Panc1 (cell line): ENCODE measurements at regions not wholly inside any gene's neighbourhood (a gene's known extent, or its start where the extent isn't known, plus 50 kb on each side); places are given as distances from the start of the nearest gene placed in this dataset.

ENCODE experiments used
- ATAC-seq: fragments of 200-7000 bp; cut with Tn5 transposase; 2 replicates; pipeline ENCODE4 v1.9.1; 2020; ENCODE audit warnings: mild to moderate bottlenecking, moderate library complexity
- BruUV-seq: library from RNA; stranded (reverse); fragments of 400-500 nt; replicated peaks from 2 replicates; lab custom pipeline; 2021; lab: Mats Ljungman, UMichigan
- CTCF ChIA-PET: fragments of 300-600 bp; sonication (Branson Sonifier 250); formaldehyde crosslinking; loops from one replicate; lab custom pipeline; 2022; ENCODE audit warnings: antibody characterized with exemption; lab: Charles Lee
- POLR2A ChIA-PET: fragments of 300-600 bp; sonication (Branson Sonifier 250); formaldehyde crosslinking; loops from one replicate; lab custom pipeline; 2022; ENCODE audit warnings: antibody characterized with exemption; lab: Charles Lee
- DNase-seq: peaks from one replicate; pipeline ENCODE4 v3.0.0-alpha.2; 2010; ENCODE audit warnings: low read depth, low spot score
- H3K27ac ChIP-seq: 2 replicates; pipeline ENCODE4 v1.5.1; 2011; ENCODE audit warnings: mild to moderate bottlenecking, low read length, inconsistent platforms
- H3K27me3 ChIP-seq: fragments of 200-500 bp; sonication (Bioruptor generic); 2 replicates; pipeline ENCODE4 v1.6.0; 2014; ENCODE audit warnings: low read length, inconsistent platforms; ENCODE audit not compliant: control insufficient read depth, insufficient read depth
- H3K36me3 ChIP-seq: fragments of 200-500 bp; sonication (Bioruptor generic); 2 replicates; pipeline ENCODE4 v1.5.1; 2014; ENCODE audit warnings: inconsistent platforms, mild to moderate bottlenecking, low read length, moderate library complexity; ENCODE audit not compliant: control insufficient read depth, insufficient read depth
- H3K4me1 ChIP-seq: 2 replicates; pipeline ENCODE4 v1.5.1; 2011; ENCODE audit warnings: inconsistent platforms, mild to moderate bottlenecking, low read length, moderate library complexity; ENCODE audit not compliant: control insufficient read depth, insufficient read depth
- H3K4me3 ChIP-seq, 2 experiments: 2 replicates each; pipeline ENCODE4 v1.5.1; 2011 to 2012; ENCODE audit warnings: low read depth in 2 of 2, low read length in 2 of 2, mild to moderate bottlenecking in 2 of 2, inconsistent platforms in 1 of 2, moderate library complexity in 1 of 2
- H3K9me3 ChIP-seq: fragments of 200-500 bp; sonication (Bioruptor generic); 2 replicates; pipeline ENCODE4 v1.5.1; 2014; ENCODE audit warnings: low read depth, mild to moderate bottlenecking, inconsistent platforms, low read length, moderate library complexity; ENCODE audit not compliant: control insufficient read depth, insufficient read depth
- POLR2AphosphoS5 ChIP-seq: IDR thresholded peaks from 2 replicates; pipeline ENCODE4 v1.6.1; 2012; ENCODE audit warnings: mild to moderate bottlenecking, low read depth, low read length, moderate library complexity
- SIN3A ChIP-seq: IDR thresholded peaks from 2 replicates; pipeline ENCODE4 v1.6.1; 2012; ENCODE audit warnings: low read depth, mild to moderate bottlenecking, low read length, moderate library complexity, borderline replicate concordance; ENCODE audit not compliant: insufficient read depth
- TCF7L2 ChIP-seq: IDR thresholded peaks from 2 replicates; pipeline ENCODE4 v1.6.1; 2011; ENCODE audit warnings: mild to moderate bottlenecking, low read depth, low read length, inconsistent platforms
- in situ Hi-C: cut with HindIII; loops from 2 replicates; pipeline ENCODE4 v1.10.0; 2016; ENCODE audit warnings: low sequenced_read_pairs, low pct_unique_long_range_greater_than_20kb
- intact Hi-C: fragments of 100-400 bp; cut with micrococcal nuclease; formaldehyde crosslinking; loops from one replicate; pipeline ENCODE4 v1.10.0; 2022; ENCODE audit not compliant: unreplicated experiment
- TF ChIP-seq, protein P1 (sequence below), 2 experiments: IDR thresholded peaks; 2 replicates each; pipeline ENCODE4 v1.6.1; 2011 to 2012; ENCODE audit warnings: low read depth in 2 of 2, control low read depth in 1 of 2, low read length in 1 of 2, mild to moderate bottlenecking in 1 of 2, moderate library complexity in 1 of 2; ENCODE audit not compliant: insufficient read depth in 1 of 2
- TF ChIP-seq, protein P2 (sequence below): fragments of 450-650 bp; IDR thresholded peaks from 2 replicates; pipeline ENCODE4 v1.5.1; 2017; ENCODE audit warnings: mild to moderate bottlenecking

DNA sequence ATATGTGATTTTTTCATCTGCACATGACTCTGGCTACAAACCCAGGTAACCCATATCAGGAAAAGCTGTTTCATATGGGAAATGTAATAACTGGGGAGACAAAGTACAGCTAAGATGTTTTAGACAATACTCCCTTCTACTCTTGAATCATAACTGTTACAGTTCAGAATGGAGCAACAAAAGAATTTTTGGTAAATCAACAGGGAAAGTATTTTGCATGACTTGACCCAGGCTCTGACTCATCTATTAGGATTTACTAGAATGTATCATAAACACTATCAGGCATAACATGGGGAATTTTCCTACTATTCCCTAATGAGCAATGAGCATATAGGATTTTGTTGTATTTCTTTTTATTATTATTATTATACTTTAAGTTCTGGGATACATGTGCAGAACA, 553.0 kb downstream of the SLC16A7 start:
- intact Hi-C loops, result no loop called here
- no peak for DNase-seq
- H3K36me3 ChIP-seq, result no peaks in the 10 kb centered on the region
- no peaks in the 10 kb centered on the region for H3K9me3 ChIP-seq
- TF ChIP-seq SIN3A (no peak), POLR2AphosphoS5 (no peak), TCF7L2 (no peak)
- TF ChIP-seq, protein P1, sequence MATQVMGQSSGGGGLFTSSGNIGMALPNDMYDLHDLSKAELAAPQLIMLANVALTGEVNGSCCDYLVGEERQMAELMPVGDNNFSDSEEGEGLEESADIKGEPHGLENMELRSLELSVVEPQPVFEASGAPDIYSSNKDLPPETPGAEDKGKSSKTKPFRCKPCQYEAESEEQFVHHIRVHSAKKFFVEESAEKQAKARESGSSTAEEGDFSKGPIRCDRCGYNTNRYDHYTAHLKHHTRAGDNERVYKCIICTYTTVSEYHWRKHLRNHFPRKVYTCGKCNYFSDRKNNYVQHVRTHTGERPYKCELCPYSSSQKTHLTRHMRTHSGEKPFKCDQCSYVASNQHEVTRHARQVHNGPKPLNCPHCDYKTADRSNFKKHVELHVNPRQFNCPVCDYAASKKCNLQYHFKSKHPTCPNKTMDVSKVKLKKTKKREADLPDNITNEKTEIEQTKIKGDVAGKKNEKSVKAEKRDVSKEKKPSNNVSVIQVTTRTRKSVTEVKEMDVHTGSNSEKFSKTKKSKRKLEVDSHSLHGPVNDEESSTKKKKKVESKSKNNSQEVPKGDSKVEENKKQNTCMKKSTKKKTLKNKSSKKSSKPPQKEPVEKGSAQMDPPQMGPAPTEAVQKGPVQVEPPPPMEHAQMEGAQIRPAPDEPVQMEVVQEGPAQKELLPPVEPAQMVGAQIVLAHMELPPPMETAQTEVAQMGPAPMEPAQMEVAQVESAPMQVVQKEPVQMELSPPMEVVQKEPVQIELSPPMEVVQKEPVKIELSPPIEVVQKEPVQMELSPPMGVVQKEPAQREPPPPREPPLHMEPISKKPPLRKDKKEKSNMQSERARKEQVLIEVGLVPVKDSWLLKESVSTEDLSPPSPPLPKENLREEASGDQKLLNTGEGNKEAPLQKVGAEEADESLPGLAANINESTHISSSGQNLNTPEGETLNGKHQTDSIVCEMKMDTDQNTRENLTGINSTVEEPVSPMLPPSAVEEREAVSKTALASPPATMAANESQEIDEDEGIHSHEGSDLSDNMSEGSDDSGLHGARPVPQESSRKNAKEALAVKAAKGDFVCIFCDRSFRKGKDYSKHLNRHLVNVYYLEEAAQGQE (IDR thresholded peaks at IDR 0.05; ENCODE audit: insufficient read depth in 1 of 2, low read depth in 2 of 2, low read length in 1 of 2), result no peak
- TF ChIP-seq, protein P2, sequence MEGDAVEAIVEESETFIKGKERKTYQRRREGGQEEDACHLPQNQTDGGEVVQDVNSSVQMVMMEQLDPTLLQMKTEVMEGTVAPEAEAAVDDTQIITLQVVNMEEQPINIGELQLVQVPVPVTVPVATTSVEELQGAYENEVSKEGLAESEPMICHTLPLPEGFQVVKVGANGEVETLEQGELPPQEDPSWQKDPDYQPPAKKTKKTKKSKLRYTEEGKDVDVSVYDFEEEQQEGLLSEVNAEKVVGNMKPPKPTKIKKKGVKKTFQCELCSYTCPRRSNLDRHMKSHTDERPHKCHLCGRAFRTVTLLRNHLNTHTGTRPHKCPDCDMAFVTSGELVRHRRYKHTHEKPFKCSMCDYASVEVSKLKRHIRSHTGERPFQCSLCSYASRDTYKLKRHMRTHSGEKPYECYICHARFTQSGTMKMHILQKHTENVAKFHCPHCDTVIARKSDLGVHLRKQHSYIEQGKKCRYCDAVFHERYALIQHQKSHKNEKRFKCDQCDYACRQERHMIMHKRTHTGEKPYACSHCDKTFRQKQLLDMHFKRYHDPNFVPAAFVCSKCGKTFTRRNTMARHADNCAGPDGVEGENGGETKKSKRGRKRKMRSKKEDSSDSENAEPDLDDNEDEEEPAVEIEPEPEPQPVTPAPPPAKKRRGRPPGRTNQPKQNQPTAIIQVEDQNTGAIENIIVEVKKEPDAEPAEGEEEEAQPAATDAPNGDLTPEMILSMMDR, result no peak
- H3K27me3 ChIP-seq, result no peaks in the 10 kb centered on the region
- no peak overlapping the region for H3K27ac ChIP-seq
- in situ Hi-C loops, result no loop called here
- no TSS peak for BruUV-seq
- H3K4me1 ChIP-seq, result no peaks in the 10 kb centered on the region
- H3K4me3 ChIP-seq, result no peak overlapping the region
- no peak for ATAC-seq
- CTCF ChIA-PET, result no interaction called here
- POLR2A ChIA-PET, result no interaction called here

DNA sequence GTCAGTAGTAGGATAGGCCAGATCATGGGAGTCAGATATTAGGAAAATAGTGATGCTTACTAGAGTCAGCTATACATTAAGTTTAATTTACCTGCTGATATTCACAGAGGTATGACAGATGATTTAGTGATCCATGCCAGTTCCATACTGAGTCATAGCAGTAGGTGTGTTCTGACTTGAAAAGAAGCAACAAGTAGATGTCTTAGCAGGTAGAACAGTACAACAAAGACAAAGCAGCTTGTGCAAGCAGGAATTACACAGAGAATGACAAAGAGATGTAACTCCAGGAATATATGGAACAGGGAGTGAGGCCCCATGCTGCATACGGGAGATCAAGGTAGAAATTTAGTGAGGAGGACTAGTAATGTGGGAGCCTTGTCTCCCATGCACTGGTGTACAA, 556.9 kb downstream of the SLC16A7 start:
- no peak overlapping the region for H3K4me3 ChIP-seq
- intact Hi-C loops, result no loop called here
- ChIA-PET CTCF (no interaction called here), POLR2A (no interaction called here)
- H3K4me1 ChIP-seq, result no peaks in the 10 kb centered on the region
- BruUV-seq, result no TSS peak
- no peak for ATAC-seq
- TF ChIP-seq POLR2AphosphoS5 (no peak), SIN3A (no peak), TCF7L2 (no peak)
- TF ChIP-seq, protein P1 (IDR thresholded peaks at IDR 0.05; ENCODE audit: insufficient read depth in 1 of 2, low read depth in 2 of 2, low read length in 1 of 2), result no peak
- TF ChIP-seq, protein P2, result no peak
- no peaks in the 10 kb centered on the region for H3K36me3 ChIP-seq
- DNase-seq, result no peak
- H3K27ac ChIP-seq, result no peak overlapping the region
- H3K9me3 ChIP-seq, result no peaks in the 10 kb centered on the region
- in situ Hi-C loops, result no loop called here
- no peaks in the 10 kb centered on the region for H3K27me3 ChIP-seq
